Hippocampal formation (tissue), 2 donors: ENCODE measurements at regions not wholly inside any gene's neighbourhood (a gene's known extent, or its start where the extent isn't known, plus 50 kb on each side); places are given as distances from the start of the nearest gene placed in this dataset.

ENCODE experiments used
- DNase-seq, 2 donors: peaks; one replicate each; lab custom pipeline; 2025; lab: John Stamatoyannopoulos, UW

GRCh38 chr20:56925082-56925830, 296.1 kb downstream of the TFAP2C start:
- peak in 1 of 2 donors; percentile 21 for DNase-seq

- no peak for DNase-seq
These were observed 296.7 kb downstream of the TFAP2C start for GRCh38 chr20:56925831-56926170.

GRCh38 chr20:56926501-56926900, 297.4 kb downstream of the TFAP2C start:
- DNase-seq: no peak

GRCh38 chr20:56927127-56927526, 298.0 kb downstream of the TFAP2C start:
- DNase-seq: no peak

- DNase-seq: no peak
These were observed 298.9 kb downstream of the TFAP2C start for GRCh38 chr20:56928007-56928406.

GRCh38 chr20:56929606-56930005, 300.5 kb downstream of the TFAP2C start:
- no peak for DNase-seq

GRCh38 chr20:56930876-56931275, 301.8 kb downstream of the TFAP2C start:
- no peak for DNase-seq

GRCh38 chr20:56932575-56933330, 303.6 kb downstream of the TFAP2C start:
- DNase-seq: no peak

GRCh38 chr20:56933331-56933698, 304.2 kb downstream of the TFAP2C start:
- DNase-seq: no peak

- peak in 1 of 2 donors; percentile 1 for DNase-seq
These were observed 305.8 kb downstream of the TFAP2C start for GRCh38 chr20:56934888-56935287.

- DNase-seq: no peak
These were observed 311.4 kb downstream of the TFAP2C start for GRCh38 chr20:56940466-56940865.

GRCh38 chr20:56941101-56941686, 312.1 kb downstream of the TFAP2C start:
- DNase-seq: no peak

GRCh38 chr20:56943946-56944945, 315.1 kb downstream of the TFAP2C start:
- no peak for DNase-seq

- DNase-seq: no peak
These were observed 316.0 kb downstream of the TFAP2C start for GRCh38 chr20:56945057-56945456.

GRCh38 chr20:56945901-56946300, 316.8 kb downstream of the TFAP2C start:
- no peak for DNase-seq

GRCh38 chr20:56949318-56949717, 317.1 kb downstream of the BMP7 start:
- DNase-seq: no peak

GRCh38 chr20:56952258-56953047, 314.0 kb downstream of the BMP7 start:
- no peak for DNase-seq

- no peak for DNase-seq
These were observed 313.3 kb downstream of the BMP7 start for GRCh38 chr20:56953048-56953586.

- DNase-seq: no peak
These were observed 311.6 kb downstream of the BMP7 start for GRCh38 chr20:56954797-56955196.

GRCh38 chr20:56955680-56956079, 310.8 kb downstream of the BMP7 start:
- no peak for DNase-seq

GRCh38 chr20:56956534-56956933, 309.9 kb downstream of the BMP7 start:
- no peak for DNase-seq
